Activated T-cell treated with anti-CD3 and anti-CD28 coated beads, Interleukin-2, amount 50 U/mL, for 24 hours (primary cell): ENCODE measurements at regions not wholly inside any gene's neighbourhood (a gene's known extent, or its start where the extent isn't known, plus 50 kb on each side); places are given as distances from the start of the nearest gene placed in this dataset.

Experiments used
- DNase-seq: peaks from one replicate; pipeline ENCODE4 v3.0.0-alpha.2; 2020
- H3K27ac Mint-ChIP-seq: 2 replicates; pipeline ENCODE4 v1.8.0; 2020; ENCODE audit warnings: mild to moderate bottlenecking, mixed read lengths
- H3K27me3 Mint-ChIP-seq: 2 replicates; pipeline ENCODE4 v1.8.0; 2020; ENCODE audit warnings: mixed read lengths
- H3K36me3 Mint-ChIP-seq: 2 replicates; pipeline ENCODE4 v1.8.0; 2020; ENCODE audit warnings: low read depth, mixed read lengths
- H3K4me1 Mint-ChIP-seq: 2 replicates; pipeline ENCODE4 v1.8.0; 2020; ENCODE audit warnings: low read depth, mixed read lengths
- H3K4me3 Mint-ChIP-seq: 2 replicates; pipeline ENCODE4 v1.8.0; 2020; ENCODE audit warnings: mild to moderate bottlenecking, moderate library complexity, mixed read lengths
- H3K9me3 Mint-ChIP-seq: 2 replicates; pipeline ENCODE4 v1.8.0; 2020; ENCODE audit warnings: mixed read lengths

GRCh38 chr4:3864742-3865721 is 98.8 kb downstream of the ADRA2C start:
- Mint-ChIP-seq H3K4me1 (no peaks in the 10 kb centered on the region), H3K27ac (no peak overlapping the region), H3K36me3 (no peaks in the 10 kb centered on the region), H3K4me3 (no peak overlapping the region), H3K27me3 (peaks cover 40% of the 10 kb centered on the region), H3K9me3 (no peaks in the 10 kb centered on the region)
- DNase-seq = no peak

- H3K27me3 Mint-ChIP-seq = peaks cover 52% of the 10 kb centered on the region
- no peaks in the 10 kb centered on the region for H3K9me3 Mint-ChIP-seq
- DNase-seq = no peak
- H3K4me3 Mint-ChIP-seq = no peak overlapping the region
- no peak overlapping the region for H3K27ac Mint-ChIP-seq
- peaks cover 3% of the 10 kb centered on the region for H3K4me1 Mint-ChIP-seq
- H3K36me3 Mint-ChIP-seq = no peaks in the 10 kb centered on the region
Observed at GRCh38 chr4:3865986-3866812, 100.0 kb downstream of the ADRA2C start.

GRCh38 chr4:3866813-3867129 is 100.6 kb downstream of the ADRA2C start:
- Mint-ChIP-seq H3K4me1 (peaks cover 4% of the 10 kb centered on the region), H3K27me3 (peaks cover 55% of the 10 kb centered on the region), H3K4me3 (no peak overlapping the region), H3K36me3 (no peaks in the 10 kb centered on the region), H3K9me3 (no peaks in the 10 kb centered on the region), H3K27ac (no peak overlapping the region)
- DNase-seq = peak; percentile 11

GRCh38 chr4:3867403-3868100 is 101.4 kb downstream of the ADRA2C start:
- no peak overlapping the region for H3K4me3 Mint-ChIP-seq
- no peak overlapping the region for H3K27ac Mint-ChIP-seq
- H3K27me3 Mint-ChIP-seq = peaks cover 62% of the 10 kb centered on the region
- H3K36me3 Mint-ChIP-seq = no peaks in the 10 kb centered on the region
- H3K9me3 Mint-ChIP-seq = no peaks in the 10 kb centered on the region
- DNase-seq = peak; percentile 21
- H3K4me1 Mint-ChIP-seq = peaks cover 6% of the 10 kb centered on the region

- Mint-ChIP-seq H3K27ac (no peak overlapping the region), H3K9me3 (no peaks in the 10 kb centered on the region), H3K4me3 (no peak overlapping the region), H3K36me3 (no peaks in the 10 kb centered on the region), H3K4me1 (peaks cover 6% of the 10 kb centered on the region), H3K27me3 (peaks cover 64% of the 10 kb centered on the region)
- peak; percentile 7 for DNase-seq
Observed at GRCh38 chr4:3868211-3869173, 102.3 kb downstream of the ADRA2C start.

GRCh38 chr4:3869174-3869572 is 103.0 kb downstream of the ADRA2C start:
- peaks cover 6% of the 10 kb centered on the region for H3K4me1 Mint-ChIP-seq
- no peaks in the 10 kb centered on the region for H3K36me3 Mint-ChIP-seq
- no peaks in the 10 kb centered on the region for H3K9me3 Mint-ChIP-seq
- no peak overlapping the region for H3K4me3 Mint-ChIP-seq
- DNase-seq = no peak
- no peak overlapping the region for H3K27ac Mint-ChIP-seq
- H3K27me3 Mint-ChIP-seq = peaks cover 66% of the 10 kb centered on the region

- Mint-ChIP-seq H3K4me3 (no peak overlapping the region), H3K27ac (no peak overlapping the region), H3K27me3 (peaks cover 68% of the 10 kb centered on the region), H3K36me3 (no peaks in the 10 kb centered on the region), H3K9me3 (no peaks in the 10 kb centered on the region), H3K4me1 (peaks cover 6% of the 10 kb centered on the region)
- peak; percentile 17 for DNase-seq
Observed at GRCh38 chr4:3869661-3870566, 103.7 kb downstream of the ADRA2C start.

- Mint-ChIP-seq H3K4me1 (peaks cover 6% of the 10 kb centered on the region), H3K27ac (no peak overlapping the region), H3K4me3 (no peak overlapping the region), H3K36me3 (no peaks in the 10 kb centered on the region), H3K9me3 (no peaks in the 10 kb centered on the region), H3K27me3 (peaks cover 71% of the 10 kb centered on the region)
- DNase-seq = no peak
Observed at GRCh38 chr4:3870567-3870962, 104.4 kb downstream of the ADRA2C start.

GRCh38 chr4:3871181-3871852 is 105.1 kb downstream of the ADRA2C start:
- no peaks in the 10 kb centered on the region for H3K36me3 Mint-ChIP-seq
- peaks cover 70% of the 10 kb centered on the region for H3K27me3 Mint-ChIP-seq
- no peak overlapping the region for H3K27ac Mint-ChIP-seq
- H3K4me1 Mint-ChIP-seq = peaks cover 6% of the 10 kb centered on the region
- no peak for DNase-seq
- H3K9me3 Mint-ChIP-seq = no peaks in the 10 kb centered on the region
- H3K4me3 Mint-ChIP-seq = no peak overlapping the region

GRCh38 chr4:3871881-3872833 is 106.0 kb downstream of the ADRA2C start:
- H3K27ac Mint-ChIP-seq = no peak overlapping the region
- peaks cover 6% of the 10 kb centered on the region for H3K4me1 Mint-ChIP-seq
- H3K9me3 Mint-ChIP-seq = no peaks in the 10 kb centered on the region
- DNase-seq = no peak
- H3K27me3 Mint-ChIP-seq = peaks cover 76% of the 10 kb centered on the region
- no peaks in the 10 kb centered on the region for H3K36me3 Mint-ChIP-seq
- H3K4me3 Mint-ChIP-seq = no peak overlapping the region

- Mint-ChIP-seq H3K36me3 (no peaks in the 10 kb centered on the region), H3K27me3 (peaks cover 82% of the 10 kb centered on the region), H3K4me1 (peaks cover 6% of the 10 kb centered on the region), H3K4me3 (no peak overlapping the region), H3K9me3 (peaks cover 3% of the 10 kb centered on the region), H3K27ac (no peak overlapping the region)
- no peak for DNase-seq
Observed at GRCh38 chr4:3872834-3873313, 106.7 kb downstream of the ADRA2C start.
